SK-N-SH treated with all-trans-retinoic acid at 6 μM for 48 hours (cell line): ENCODE measurements at regions not wholly inside any gene's neighbourhood (a gene's known extent, or its start where the extent isn't known, plus 50 kb on each side); places are given as distances from the start of the nearest gene placed in this dataset.

Experiments
- BACH2 ChIP-seq: fragments of 250-450 bp; sonication (Bioruptor Pico); IDR thresholded peaks from 2 replicates; pipeline ENCODE4 v1.9.0; 2021; ENCODE audit warnings: mild to moderate bottlenecking, borderline replicate concordance
- CSDC2 ChIP-seq: fragments of 250-450 bp; sonication (Bioruptor Pico); IDR thresholded peaks from 2 replicates; pipeline ENCODE4 v1.5.0; 2020; ENCODE audit warnings: mild to moderate bottlenecking, moderate library complexity
- ISL1 ChIP-seq: fragments of 250-450 bp; sonication (Bioruptor Pico); IDR thresholded peaks from 2 replicates; pipeline ENCODE4 v2.1.2; 2022; ENCODE audit warnings: mild to moderate bottlenecking, moderate library complexity
- PPARA ChIP-seq: fragments of 250-450 bp; sonication (Bioruptor Pico); IDR thresholded peaks from 2 replicates; pipeline ENCODE4 v1.5.0; 2020; ENCODE audit warnings: mild to moderate bottlenecking, borderline replicate concordance
- RARB ChIP-seq: fragments of 250-450 bp; sonication (Bioruptor Pico); IDR thresholded peaks from 2 replicates; pipeline ENCODE4 v1.8.0; 2021; ENCODE audit warnings: mild to moderate bottlenecking, moderate library complexity
- TOX ChIP-seq: fragments of 250-450 bp; sonication (Bioruptor Pico); IDR thresholded peaks from 2 replicates; pipeline ENCODE4 v1.8.0; 2021; ENCODE audit warnings: mild to moderate bottlenecking, moderate library complexity, borderline replicate concordance
- ZC3H10 ChIP-seq: fragments of 250-450 bp; sonication (Bioruptor Pico); IDR thresholded peaks from 2 replicates; pipeline ENCODE4 v1.5.1; 2021; ENCODE audit warnings: mild to moderate bottlenecking, moderate library complexity
- ZFP30 ChIP-seq: fragments of 450-650 bp; formaldehyde crosslinking; IDR thresholded peaks from 2 replicates; pipeline ENCODE4 v1.5.0; 2022; ENCODE audit warnings: mild to moderate bottlenecking, moderate library complexity
- TF ChIP-seq, protein P1 (sequence below): fragments of 250-450 bp; sonication (Bioruptor Pico); IDR thresholded peaks from 2 replicates; pipeline ENCODE4 v1.8.0; 2020; ENCODE audit warnings: mild to moderate bottlenecking, moderate library complexity, borderline replicate concordance

DNA sequence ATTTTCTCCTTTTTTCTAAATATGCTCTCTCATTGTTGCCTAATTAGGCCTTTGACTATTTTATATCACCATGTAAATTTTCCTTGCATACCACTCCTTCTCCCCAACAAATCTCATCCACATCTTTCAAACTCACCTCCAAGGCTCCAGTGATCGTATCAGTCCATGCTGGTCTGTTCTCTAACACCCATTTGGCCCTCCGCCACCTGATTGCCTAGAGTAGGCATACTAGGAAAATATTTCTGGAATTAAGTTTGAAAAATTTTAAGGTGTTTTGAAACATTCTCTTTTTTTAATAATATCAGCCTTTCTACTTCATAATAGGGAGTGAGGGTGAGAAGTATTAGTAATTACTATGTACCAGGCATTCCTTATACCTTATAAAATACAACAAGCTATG lies 473.9 kb downstream of the FGF9 start:
- TF ChIP-seq BACH2 (CRISPR knock-in tag) (no peak), ZFP30 (CRISPR knock-in tag) (no peak), CSDC2 (CRISPR knock-in tag) (no peak), ZC3H10 (CRISPR knock-in tag) (no peak), RARB (CRISPR knock-in tag) (no peak), TOX (CRISPR knock-in tag) (no peak), ISL1 (CRISPR knock-in tag) (no peak), PPARA (CRISPR knock-in tag) (no peak)
- TF ChIP-seq, protein P1, sequence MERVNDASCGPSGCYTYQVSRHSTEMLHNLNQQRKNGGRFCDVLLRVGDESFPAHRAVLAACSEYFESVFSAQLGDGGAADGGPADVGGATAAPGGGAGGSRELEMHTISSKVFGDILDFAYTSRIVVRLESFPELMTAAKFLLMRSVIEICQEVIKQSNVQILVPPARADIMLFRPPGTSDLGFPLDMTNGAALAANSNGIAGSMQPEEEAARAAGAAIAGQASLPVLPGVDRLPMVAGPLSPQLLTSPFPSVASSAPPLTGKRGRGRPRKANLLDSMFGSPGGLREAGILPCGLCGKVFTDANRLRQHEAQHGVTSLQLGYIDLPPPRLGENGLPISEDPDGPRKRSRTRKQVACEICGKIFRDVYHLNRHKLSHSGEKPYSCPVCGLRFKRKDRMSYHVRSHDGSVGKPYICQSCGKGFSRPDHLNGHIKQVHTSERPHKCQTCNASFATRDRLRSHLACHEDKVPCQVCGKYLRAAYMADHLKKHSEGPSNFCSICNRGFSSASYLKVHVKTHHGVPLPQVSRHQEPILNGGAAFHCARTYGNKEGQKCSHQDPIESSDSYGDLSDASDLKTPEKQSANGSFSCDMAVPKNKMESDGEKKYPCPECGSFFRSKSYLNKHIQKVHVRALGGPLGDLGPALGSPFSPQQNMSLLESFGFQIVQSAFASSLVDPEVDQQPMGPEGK (CRISPR knock-in tag) = no peak
